Upper lobe of right lung (tissue), 1 donor: ENCODE measurements at regions not wholly inside any gene's neighbourhood (a gene's known extent, or its start where the extent isn't known, plus 50 kb on each side); places are given as distances from the start of the nearest gene placed in this dataset.

Experiments used
- ATAC-seq: fragments of 200-7000 bp; cut with Tn5 transposase; one replicate; pipeline ENCODE4 v1.9.1; 2020; ENCODE audit warnings: mild to moderate bottlenecking, moderate library complexity
- DNase-seq: peaks from one replicate; pipeline ENCODE4 v3.0.0-alpha.2; 2020
- H3K27ac ChIP-seq: fragments of 200-600 bp; one replicate; pipeline ENCODE4 v1.8.0; 2022
- H3K27me3 ChIP-seq: fragments of 200-600 bp; one replicate; pipeline ENCODE4 v1.8.0; 2022; ENCODE audit warnings: mild to moderate bottlenecking
- H3K36me3 ChIP-seq: fragments of 200-600 bp; one replicate; pipeline ENCODE4 v1.8.0; 2022
- H3K4me1 ChIP-seq: fragments of 200-600 bp; one replicate; pipeline ENCODE4 v1.8.0; 2022
- H3K4me3 ChIP-seq: fragments of 200-600 bp; one replicate; pipeline ENCODE4 v1.8.0; 2022; ENCODE audit warnings: mild to moderate bottlenecking
- H3K9me3 ChIP-seq: fragments of 200-600 bp; one replicate; pipeline ENCODE4 v1.8.0; 2022
- intact Hi-C: fragments of 100-400 bp; cut with DNase I; formaldehyde crosslinking; loops from one replicate; pipeline ENCODE4 v1.11.0; 2022
- TF ChIP-seq, protein P1 (sequence below): fragments of 200-600 bp; IDR thresholded peaks from one replicate; pipeline ENCODE4 v1.8.0; 2022; ENCODE audit warnings: antibody characterized with exemption
- donor health status: DM: no; HTN: yes; CAD: no; lungs with severe emphysema.

DNA sequence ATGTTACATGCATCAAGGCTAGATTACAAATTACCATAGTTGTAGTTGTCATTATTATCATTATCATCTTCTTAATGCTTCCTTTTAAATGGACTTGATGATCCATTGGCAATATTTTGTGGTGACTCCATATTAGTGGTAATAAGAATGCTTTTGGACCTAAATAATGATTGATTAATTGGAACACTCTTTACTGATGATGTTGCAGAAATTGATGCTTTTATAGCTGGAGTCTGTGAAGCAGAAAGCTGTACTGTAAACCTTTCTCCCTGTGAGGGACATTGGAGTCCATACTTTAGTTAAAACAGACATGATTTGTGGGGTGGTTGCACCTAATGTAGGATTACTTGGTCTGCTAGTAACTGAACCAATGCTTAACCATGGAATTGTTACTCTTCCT, 190.4 kb downstream of the ATXN7L3B start:
- Histone ChIP-seq H3K36me3 (no peaks in the 10 kb centered on the region), H3K4me1 (no peaks in the 10 kb centered on the region), H3K27me3 (no peaks in the 10 kb centered on the region), H3K27ac (no peak overlapping the region), H3K9me3 (no peaks in the 10 kb centered on the region), H3K4me3 (no peak overlapping the region)
- DNase-seq, result no peak
- TF ChIP-seq, protein P1, sequence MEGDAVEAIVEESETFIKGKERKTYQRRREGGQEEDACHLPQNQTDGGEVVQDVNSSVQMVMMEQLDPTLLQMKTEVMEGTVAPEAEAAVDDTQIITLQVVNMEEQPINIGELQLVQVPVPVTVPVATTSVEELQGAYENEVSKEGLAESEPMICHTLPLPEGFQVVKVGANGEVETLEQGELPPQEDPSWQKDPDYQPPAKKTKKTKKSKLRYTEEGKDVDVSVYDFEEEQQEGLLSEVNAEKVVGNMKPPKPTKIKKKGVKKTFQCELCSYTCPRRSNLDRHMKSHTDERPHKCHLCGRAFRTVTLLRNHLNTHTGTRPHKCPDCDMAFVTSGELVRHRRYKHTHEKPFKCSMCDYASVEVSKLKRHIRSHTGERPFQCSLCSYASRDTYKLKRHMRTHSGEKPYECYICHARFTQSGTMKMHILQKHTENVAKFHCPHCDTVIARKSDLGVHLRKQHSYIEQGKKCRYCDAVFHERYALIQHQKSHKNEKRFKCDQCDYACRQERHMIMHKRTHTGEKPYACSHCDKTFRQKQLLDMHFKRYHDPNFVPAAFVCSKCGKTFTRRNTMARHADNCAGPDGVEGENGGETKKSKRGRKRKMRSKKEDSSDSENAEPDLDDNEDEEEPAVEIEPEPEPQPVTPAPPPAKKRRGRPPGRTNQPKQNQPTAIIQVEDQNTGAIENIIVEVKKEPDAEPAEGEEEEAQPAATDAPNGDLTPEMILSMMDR, result no peak
- ATAC-seq, result no peak
- intact Hi-C loops, result no loop called here

DNA sequence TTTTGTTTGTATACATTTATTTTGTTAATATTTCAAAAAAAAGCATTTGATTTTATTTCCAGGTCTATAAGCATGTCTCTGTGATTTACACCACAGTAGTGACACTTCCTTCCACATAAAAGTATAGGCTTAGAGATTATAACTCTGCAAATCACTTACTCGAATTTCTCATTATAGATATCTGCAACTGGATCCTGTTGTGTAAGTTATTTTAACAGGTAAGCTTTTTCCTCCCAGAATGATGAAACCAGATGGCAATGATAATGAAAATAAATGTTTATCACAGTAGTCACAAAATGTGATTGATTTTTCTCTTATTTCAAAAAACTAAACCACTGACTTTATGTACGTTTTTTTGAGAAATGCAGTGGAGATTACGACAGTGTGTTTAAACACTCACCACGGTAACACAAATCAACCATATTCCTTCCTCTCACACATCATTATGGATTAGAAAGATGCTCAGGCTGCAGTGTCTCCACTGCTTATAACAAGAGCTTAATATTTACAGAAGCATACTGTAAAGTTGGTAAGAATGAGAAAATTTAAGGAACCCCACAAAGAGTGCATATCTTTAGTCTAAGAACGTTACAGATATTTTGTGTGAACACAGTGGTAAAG, 194.6 kb downstream of the ATXN7L3B start:
- DNase-seq (no peak), ATAC-seq (no peak)
- TF ChIP-seq, protein P1, result no peak
- no peaks in the 10 kb centered on the region for H3K27me3 ChIP-seq
- no peaks in the 10 kb centered on the region for H3K4me1 ChIP-seq
- H3K4me3 ChIP-seq, result no peak overlapping the region
- no peaks in the 10 kb centered on the region for H3K36me3 ChIP-seq
- H3K9me3 ChIP-seq, result no peaks in the 10 kb centered on the region
- intact Hi-C loops, result no loop called here
- no peak overlapping the region for H3K27ac ChIP-seq

DNA sequence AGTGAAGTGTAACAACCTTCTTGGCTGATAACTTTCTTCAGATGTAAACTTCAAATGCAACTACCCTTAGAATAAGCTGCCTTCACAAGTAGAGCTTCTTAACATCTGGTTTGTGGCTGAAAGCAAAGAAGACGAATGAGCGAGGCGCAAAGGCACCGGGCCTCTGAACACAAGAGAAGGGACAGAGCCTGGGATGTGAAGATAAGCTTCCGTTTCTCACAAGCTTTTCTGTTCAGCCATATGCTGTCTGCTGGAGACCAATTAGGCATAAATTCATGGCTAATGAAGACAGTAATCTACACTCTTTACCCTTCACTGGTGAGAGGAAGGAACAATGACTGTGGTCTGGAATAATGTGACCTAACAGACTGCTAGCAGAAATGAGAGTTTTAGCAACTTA, 195.2 kb downstream of the ATXN7L3B start:
- Histone ChIP-seq H3K36me3 (no peaks in the 10 kb centered on the region), H3K27ac (no peak overlapping the region), H3K4me3 (no peak overlapping the region), H3K9me3 (no peaks in the 10 kb centered on the region), H3K27me3 (no peaks in the 10 kb centered on the region), H3K4me1 (no peaks in the 10 kb centered on the region)
- intact Hi-C loops, result no loop called here
- DNase-seq (no peak), ATAC-seq (no peak)
- TF ChIP-seq, protein P1, result no peak

DNA sequence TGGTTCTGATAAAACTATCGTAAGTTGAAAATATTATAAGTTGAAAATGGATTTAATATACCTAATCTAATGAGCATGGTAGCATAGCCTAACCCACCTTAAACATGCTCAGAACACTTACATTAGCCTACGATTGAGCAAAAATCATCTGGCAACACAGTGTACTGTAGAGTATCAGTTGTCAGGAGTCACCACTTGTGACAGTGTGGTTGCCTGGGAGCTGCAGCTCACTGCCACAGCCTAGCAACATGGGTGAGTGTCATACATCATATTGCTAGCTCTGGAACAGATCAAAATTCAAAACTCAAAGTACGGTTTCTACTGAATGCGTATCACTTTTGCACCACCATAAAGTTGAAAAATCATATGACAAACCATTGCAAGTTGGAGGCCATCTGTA, 203.5 kb downstream of the ATXN7L3B start:
- H3K27ac ChIP-seq, result no peak overlapping the region
- no peaks in the 10 kb centered on the region for H3K27me3 ChIP-seq
- H3K4me1 ChIP-seq, result no peaks in the 10 kb centered on the region
- DNase-seq, result no peak
- no peaks in the 10 kb centered on the region for H3K36me3 ChIP-seq
- no peaks in the 10 kb centered on the region for H3K9me3 ChIP-seq
- no peak overlapping the region for H3K4me3 ChIP-seq
- intact Hi-C loops, result no loop called here
- TF ChIP-seq, protein P1, result no peak
- ATAC-seq, result no peak

DNA sequence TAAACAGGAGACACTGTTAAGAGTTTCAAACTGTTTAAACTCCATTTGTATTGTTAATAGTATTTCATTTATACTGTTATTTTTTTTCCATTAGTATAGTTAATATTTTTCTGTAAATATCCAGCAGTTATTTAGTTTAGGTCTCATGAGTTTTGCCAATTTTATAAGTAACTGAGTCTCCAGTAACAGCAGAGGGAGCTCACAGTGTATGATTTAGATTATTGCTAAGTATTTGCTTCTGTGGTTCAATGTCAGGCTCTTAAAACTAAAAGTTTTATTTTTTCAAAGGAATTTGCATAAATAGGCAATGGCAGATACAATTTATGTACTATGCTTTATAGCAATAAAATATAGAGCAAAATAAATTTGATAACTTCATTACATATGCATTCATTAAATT, 209.7 kb downstream of the ATXN7L3B start:
- ATAC-seq (no peak), DNase-seq (no peak)
- Histone ChIP-seq H3K36me3 (no peaks in the 10 kb centered on the region), H3K27me3 (no peaks in the 10 kb centered on the region), H3K4me3 (no peak overlapping the region), H3K4me1 (no peaks in the 10 kb centered on the region), H3K27ac (no peak overlapping the region), H3K9me3 (no peaks in the 10 kb centered on the region)
- TF ChIP-seq, protein P1, result no peak
- intact Hi-C loops, result no loop called here

DNA sequence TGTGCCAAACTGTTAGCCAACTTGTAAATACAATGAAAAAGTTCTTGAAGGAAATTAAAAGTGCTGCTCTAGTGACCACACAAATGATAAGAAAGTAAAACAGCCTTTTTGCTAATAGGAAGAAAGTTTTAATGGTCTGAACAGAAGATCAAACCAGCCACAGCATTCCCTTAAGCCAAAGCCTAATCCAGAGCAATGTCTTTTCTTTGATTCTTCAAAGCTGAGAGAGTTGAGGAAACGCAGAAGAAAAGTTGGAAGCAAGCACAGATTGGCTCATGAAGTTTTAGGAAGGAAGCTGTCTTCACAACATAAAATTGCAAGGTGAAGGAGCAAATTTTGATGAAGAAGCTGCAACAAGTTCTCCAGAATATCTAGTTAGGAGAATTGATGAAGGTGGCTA, 213.8 kb downstream of the ATXN7L3B start:
- Histone ChIP-seq H3K9me3 (no peaks in the 10 kb centered on the region), H3K4me1 (no peaks in the 10 kb centered on the region), H3K27ac (no peak overlapping the region), H3K4me3 (no peak overlapping the region), H3K36me3 (no peaks in the 10 kb centered on the region), H3K27me3 (no peaks in the 10 kb centered on the region)
- TF ChIP-seq, protein P1, result no peak
- ATAC-seq, result no peak
- DNase-seq, result no peak
- intact Hi-C loops, result no loop called here
